AG04450 (cell line): ENCODE measurements at regions not wholly inside any gene's neighbourhood (a gene's known extent, or its start where the extent isn't known, plus 50 kb on each side); places are given as distances from the start of the nearest gene placed in this dataset.
A peak's percentile ranks its signal among the peaks of the same experiment; 100 is the strongest.

Experiments
- CTCF ChIA-PET: fragments of 300-600, 350-600 bp; formaldehyde crosslinking; extraction: SDS; loops from one replicate; lab custom pipeline; 2022; ENCODE audit warnings: antibody characterized with exemption, inconsistent platforms; lab: Charles Lee
- POLR2A ChIA-PET: fragments of 350-600 bp; formaldehyde crosslinking; extraction: SDS; loops from one replicate; lab custom pipeline; 2021; ENCODE audit warnings: antibody characterized with exemption, inconsistent platforms; lab: Yijun Ruan, JAX
- DNase-seq: peaks from one replicate; pipeline ENCODE4 v3.0.0-alpha.2; 2011; ENCODE audit warnings: low read depth, low spot score
- H3K27ac ChIP-seq: one replicate; pipeline ENCODE4 v1.5.1; 2012; ENCODE audit warnings: low read depth, low read length, control low read depth
- H3K27me3 ChIP-seq: one replicate; pipeline ENCODE4 v1.6.0; 2012; ENCODE audit warnings: low read length; ENCODE audit not compliant: control insufficient read depth, insufficient read depth
- H3K4me3 ChIP-seq: 2 replicates; pipeline ENCODE4 v1.5.1; 2011; ENCODE audit warnings: mild to moderate bottlenecking, low read depth, low read length, control low read depth
- H3K9me3 ChIP-seq: 2 replicates; pipeline ENCODE4 v1.5.1; 2012; ENCODE audit warnings: low read length; ENCODE audit not compliant: control insufficient read depth, insufficient read depth
- TF ChIP-seq, protein P1 (sequence below): IDR thresholded peaks from 2 replicates; pipeline ENCODE4 v1.5.1; 2011; ENCODE audit warnings: low read depth, low read length, control low read depth, inconsistent platforms

DNA sequence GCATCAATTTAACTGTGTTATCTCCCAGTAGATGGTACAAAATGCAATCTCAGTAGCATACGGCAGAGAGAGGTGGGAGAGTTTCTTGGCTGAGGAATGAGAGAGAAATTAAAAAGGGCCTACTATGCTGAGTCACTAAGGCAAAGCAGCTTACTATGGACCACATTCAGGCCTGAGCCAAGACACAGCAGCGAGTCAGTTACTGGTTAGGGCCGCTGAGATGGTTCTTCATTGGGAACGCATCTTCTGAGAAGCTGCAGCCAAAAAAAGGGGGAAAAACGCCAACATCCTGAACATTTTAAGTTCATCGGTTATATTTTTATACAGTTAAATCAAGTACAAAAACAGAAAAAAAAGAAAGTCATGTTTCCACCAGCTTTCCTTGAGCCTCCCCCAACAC, 61.1 kb upstream of the BDNF start:
- Histone ChIP-seq H3K27ac (no peak overlapping the region), H3K27me3 (no peaks in the 10 kb centered on the region), H3K4me3 (no peak overlapping the region), H3K9me3 (no peaks in the 10 kb centered on the region)
- no peak for DNase-seq
- ChIA-PET POLR2A (no interaction called here), CTCF (no interaction called here)
- TF ChIP-seq, protein P1, sequence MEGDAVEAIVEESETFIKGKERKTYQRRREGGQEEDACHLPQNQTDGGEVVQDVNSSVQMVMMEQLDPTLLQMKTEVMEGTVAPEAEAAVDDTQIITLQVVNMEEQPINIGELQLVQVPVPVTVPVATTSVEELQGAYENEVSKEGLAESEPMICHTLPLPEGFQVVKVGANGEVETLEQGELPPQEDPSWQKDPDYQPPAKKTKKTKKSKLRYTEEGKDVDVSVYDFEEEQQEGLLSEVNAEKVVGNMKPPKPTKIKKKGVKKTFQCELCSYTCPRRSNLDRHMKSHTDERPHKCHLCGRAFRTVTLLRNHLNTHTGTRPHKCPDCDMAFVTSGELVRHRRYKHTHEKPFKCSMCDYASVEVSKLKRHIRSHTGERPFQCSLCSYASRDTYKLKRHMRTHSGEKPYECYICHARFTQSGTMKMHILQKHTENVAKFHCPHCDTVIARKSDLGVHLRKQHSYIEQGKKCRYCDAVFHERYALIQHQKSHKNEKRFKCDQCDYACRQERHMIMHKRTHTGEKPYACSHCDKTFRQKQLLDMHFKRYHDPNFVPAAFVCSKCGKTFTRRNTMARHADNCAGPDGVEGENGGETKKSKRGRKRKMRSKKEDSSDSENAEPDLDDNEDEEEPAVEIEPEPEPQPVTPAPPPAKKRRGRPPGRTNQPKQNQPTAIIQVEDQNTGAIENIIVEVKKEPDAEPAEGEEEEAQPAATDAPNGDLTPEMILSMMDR: no peak

DNA sequence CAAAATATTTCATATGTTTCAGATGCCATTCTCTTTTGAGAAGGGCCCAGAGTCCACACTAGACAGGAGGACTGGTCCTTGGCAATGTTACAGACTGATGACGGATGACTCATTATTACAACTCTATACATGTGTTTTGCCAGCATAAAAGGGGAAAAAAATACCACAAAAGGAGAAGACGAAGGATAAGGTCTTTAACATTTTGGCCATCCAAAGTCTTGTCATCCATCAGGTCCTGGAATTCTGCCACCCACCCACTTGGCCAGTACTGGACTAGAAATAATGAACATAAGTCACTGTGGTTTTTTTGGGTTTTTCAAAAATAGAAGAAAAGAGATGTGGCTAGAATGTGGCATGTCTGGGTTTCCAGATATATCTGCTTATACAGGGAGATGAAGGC, 57.7 kb upstream of the BDNF start:
- CTCF ChIA-PET: no interaction called here
- Histone ChIP-seq H3K27ac (no peak overlapping the region), H3K27me3 (no peaks in the 10 kb centered on the region), H3K4me3 (no peak overlapping the region), H3K9me3 (no peaks in the 10 kb centered on the region)
- TF ChIP-seq, protein P1: no peak
- POLR2A ChIA-PET: no interaction called here
- peak; percentile 3 for DNase-seq

DNA sequence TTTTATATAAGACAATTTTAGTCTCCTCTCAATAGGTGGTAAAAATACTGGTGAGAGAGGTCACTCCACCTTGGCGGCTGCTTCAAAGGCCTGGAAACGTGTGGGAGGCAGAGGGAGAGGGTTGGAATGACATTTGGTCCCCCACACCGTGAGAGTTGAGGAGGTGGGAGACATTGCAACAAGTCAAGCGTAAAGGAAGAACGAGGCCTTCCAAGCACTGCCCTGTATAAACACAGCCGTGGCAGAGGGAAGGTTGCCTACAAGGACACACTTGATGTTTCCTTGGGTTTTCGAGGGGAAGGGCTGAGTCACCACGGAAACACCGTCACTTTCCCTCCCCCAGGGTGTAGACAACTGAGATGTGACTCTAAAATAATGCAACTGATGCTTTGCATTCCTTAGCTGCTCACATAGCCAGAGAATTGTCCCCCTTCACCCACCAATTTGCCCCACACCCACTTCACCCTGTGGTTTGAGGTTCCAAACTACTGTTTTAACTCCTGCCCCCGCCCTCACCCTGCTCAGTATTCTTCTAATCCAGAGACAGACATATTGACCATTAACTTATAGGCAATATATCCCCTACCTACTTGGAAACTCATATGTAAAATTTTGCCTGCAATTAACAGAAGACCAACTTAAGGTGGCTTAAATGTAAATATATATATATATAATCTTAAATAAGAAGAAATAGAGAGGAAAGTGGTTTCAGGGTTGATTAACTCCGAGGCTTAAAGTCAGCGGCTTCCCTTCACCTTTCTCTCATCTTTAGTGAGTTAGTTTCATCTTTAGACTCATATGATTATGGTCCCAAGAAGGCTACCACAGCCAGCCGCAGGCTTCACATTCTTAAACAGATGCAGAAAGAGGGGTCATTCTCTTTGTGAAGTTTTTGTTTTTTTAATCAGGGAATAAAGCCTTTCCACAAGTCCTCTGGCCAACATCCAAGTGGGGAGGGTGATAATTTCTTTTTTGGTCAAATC, 54.1 kb upstream of the BDNF start:
- H3K27ac ChIP-seq: no peak overlapping the region
- DNase-seq: peak; percentile 1
- H3K9me3 ChIP-seq: no peaks in the 10 kb centered on the region
- CTCF ChIA-PET: no interaction called here
- peaks cover 2% of the 10 kb centered on the region for H3K27me3 ChIP-seq
- H3K4me3 ChIP-seq: no peak overlapping the region
- TF ChIP-seq, protein P1: no peak
- POLR2A ChIA-PET: no interaction called here
